Naive thymus-derived CD4-positive, alpha-beta T cell (primary cell): ENCODE measurements at regions not wholly inside any gene's neighbourhood (a gene's known extent, or its start where the extent isn't known, plus 50 kb on each side); places are given as distances from the start of the nearest gene placed in this dataset.

Experiments
- ATAC-seq: fragments of 150-1000 bp; cut with Tn5 transposase; 2 replicates; pipeline ENCODE4 v1.10.0; 2021; ENCODE audit warnings: mild to moderate bottlenecking, moderate library complexity
- CTCF ChIA-PET: fragments of 350-600 bp; sonication (Branson Sonifier 250); formaldehyde crosslinking; loops from one replicate; lab custom pipeline; 2021; ENCODE audit warnings: antibody characterized with exemption; lab: Charles Lee
- POLR2A ChIA-PET: fragments of 350-600 bp; sonication (Branson Sonifier 250); formaldehyde crosslinking; loops from one replicate; lab custom pipeline; 2021; ENCODE audit warnings: antibody characterized with exemption, inconsistent platforms; lab: Charles Lee
- DNase-seq, 9 donors: peaks; one replicate each; pipeline versions ENCODE4 v3.0.0 to v3.0.0-alpha.2; 2020 to 2022; ENCODE audit warnings: mixed read lengths in 1 of 9
- H3K27ac ChIP-seq: one replicate; pipeline ENCODE4 v1.7.0; 2013; ENCODE audit warnings: mild to moderate bottlenecking, low read depth, low read length, moderate library complexity
- H3K27me3 ChIP-seq, 2 donors: one replicate each; pipeline ENCODE4 v1.7.0; 2013; ENCODE audit warnings: low read length in 2 of 2, mild to moderate bottlenecking in 2 of 2, moderate library complexity in 2 of 2; ENCODE audit not compliant: control insufficient read depth in 2 of 2, insufficient read depth in 2 of 2
- H3K36me3 ChIP-seq, 3 experiments: 1 replicate in 2 of 3; 2 replicates in 1 of 3; pipeline ENCODE4 v1.7.0; 2013; ENCODE audit warnings: low read length in 3 of 3, mild to moderate bottlenecking in 3 of 3, moderate library complexity in 1 of 3; ENCODE audit not compliant: insufficient read depth in 3 of 3, control insufficient read depth in 2 of 3
- H3K4me1 ChIP-seq, 2 donors: one replicate each; pipeline ENCODE4 v1.7.0; 2013; ENCODE audit warnings: low read length in 2 of 2, mild to moderate bottlenecking in 2 of 2, moderate library complexity in 1 of 2; ENCODE audit not compliant: control insufficient read depth in 2 of 2, insufficient read depth in 2 of 2
- H3K4me3 ChIP-seq: 2 replicates; pipeline ENCODE4 v1.7.0; 2013; ENCODE audit warnings: mild to moderate bottlenecking, low read length
- H3K9me3 ChIP-seq, 3 experiments: 1 replicate in 2 of 3; 2 replicates in 1 of 3; pipeline ENCODE4 v1.7.0; 2013; ENCODE audit warnings: low read length in 3 of 3; ENCODE audit not compliant: control insufficient read depth in 2 of 3
- H3K27ac Mint-ChIP-seq, 9 donors: one replicate each; pipeline ENCODE4 v1.8.0; 2020 to 2022; ENCODE audit warnings: mixed read lengths in 9 of 9, mild to moderate bottlenecking in 8 of 9, moderate library complexity in 5 of 9, inconsistent platforms in 2 of 9
- H3K27me3 Mint-ChIP-seq, 5 donors: one replicate each; pipeline ENCODE4 v1.8.0; 2021 to 2022; ENCODE audit warnings: mixed read lengths in 5 of 5, mild to moderate bottlenecking in 1 of 5
- H3K36me3 Mint-ChIP-seq, 5 donors: one replicate each; pipeline ENCODE4 v1.8.0; 2020 to 2022; ENCODE audit warnings: mixed read lengths in 5 of 5, mild to moderate bottlenecking in 3 of 5, inconsistent platforms in 1 of 5
- H3K4me1 Mint-ChIP-seq, 7 donors: one replicate each; pipeline ENCODE4 v1.8.0; 2020 to 2022; ENCODE audit warnings: mixed read lengths in 7 of 7, mild to moderate bottlenecking in 3 of 7, inconsistent platforms in 1 of 7
- H3K4me3 Mint-ChIP-seq, 10 donors: one replicate each; pipeline ENCODE4 v1.8.0; 2020 to 2022; ENCODE audit warnings: mild to moderate bottlenecking in 10 of 10, mixed read lengths in 10 of 10, moderate library complexity in 6 of 10, inconsistent platforms in 2 of 10
- H3K9me3 Mint-ChIP-seq, 11 donors: one replicate each; pipeline ENCODE4 v1.8.0; 2020 to 2022; ENCODE audit warnings: mixed read lengths in 11 of 11, mild to moderate bottlenecking in 4 of 11, inconsistent platforms in 1 of 11, moderate library complexity in 1 of 11
- intact Hi-C, 2 donors: fragments of 100-400 bp; cut with micrococcal nuclease; formaldehyde crosslinking; loops; one replicate each; pipeline ENCODE4 v1.15.1; 2023

- no peak overlapping the region for H3K4me3 Mint-ChIP-seq
Measured at GRCh38 chr2:71910277-71910676, 237.4 kb downstream of the CYP26B1 start.

GRCh38 chr2:71908798-71909197, 238.9 kb downstream of the CYP26B1 start:
- Mint-ChIP-seq H3K36me3 (peaks cover 0 to 4% (median 0%) of the 10 kb centered on the region in 5 donors), H3K9me3 (peaks cover 0 to 30% (median 9%) of the 10 kb centered on the region in 11 donors), H3K4me1 (no peaks in the 10 kb centered on the region), H3K27ac (no peak overlapping the region), H3K27me3 (peaks cover 0 to 51% (median 29%) of the 10 kb centered on the region in 5 donors), H3K4me3 (no peak overlapping the region)
- ATAC-seq, result no peak
- H3K4me3 ChIP-seq, result no peak overlapping the region
- POLR2A ChIA-PET, result no interaction called here
- no peaks in the 10 kb centered on the region for H3K4me1 ChIP-seq
- intact Hi-C loops, result no loop called here
- DNase-seq, result no peak
- no peaks in the 10 kb centered on the region for H3K27me3 ChIP-seq
- no peaks in the 10 kb centered on the region for H3K9me3 ChIP-seq
- no peaks in the 10 kb centered on the region for H3K36me3 ChIP-seq
- CTCF ChIA-PET, result no interaction called here
- H3K27ac ChIP-seq, result no peak overlapping the region

More at GRCh38 chr2:71910277-71910676, 237.4 kb downstream of the CYP26B1 start:
- Mint-ChIP-seq H3K27ac (no peak overlapping the region), H3K27me3 (peaks cover 0 to 39% (median 24%) of the 10 kb centered on the region in 5 donors), H3K36me3 (peaks cover 0 to 4% (median 0%) of the 10 kb centered on the region in 5 donors), H3K4me1 (no peaks in the 10 kb centered on the region), H3K9me3 (peaks cover 0 to 30% (median 9%) of the 10 kb centered on the region in 11 donors)
- ChIA-PET CTCF (no interaction called here), POLR2A (no interaction called here)
- ATAC-seq (no peak), DNase-seq (no peak)
- intact Hi-C loops, result no loop called here
- H3K36me3 ChIP-seq, result no peaks in the 10 kb centered on the region
- no peaks in the 10 kb centered on the region for H3K27me3 ChIP-seq
- H3K27ac ChIP-seq, result no peak overlapping the region
- no peak overlapping the region for H3K4me3 ChIP-seq
- H3K9me3 ChIP-seq, result no peaks in the 10 kb centered on the region
- H3K4me1 ChIP-seq, result no peaks in the 10 kb centered on the region

- no peaks in the 10 kb centered on the region for H3K27me3 ChIP-seq
- ChIA-PET CTCF (no interaction called here), POLR2A (no interaction called here)
- no peaks in the 10 kb centered on the region for H3K36me3 ChIP-seq
- peaks cover 0 to 4% (median 0%) of the 10 kb centered on the region in 5 donors for H3K36me3 Mint-ChIP-seq
- no peak overlapping the region for H3K27ac Mint-ChIP-seq
- H3K4me3 ChIP-seq, result no peak overlapping the region
- H3K27me3 Mint-ChIP-seq, result peaks cover 0 to 50% (median 33%) of the 10 kb centered on the region in 5 donors
- ATAC-seq (no peak), DNase-seq (no peak)
- H3K4me3 Mint-ChIP-seq, result no peak overlapping the region
- H3K4me1 ChIP-seq, result no peaks in the 10 kb centered on the region
- H3K27ac ChIP-seq, result no peak overlapping the region
- intact Hi-C loops, result no loop called here
- H3K9me3 ChIP-seq, result no peaks in the 10 kb centered on the region
- H3K9me3 Mint-ChIP-seq, result peaks cover 1 to 26% (median 9%) of the 10 kb centered on the region in 11 donors
- H3K4me1 Mint-ChIP-seq, result no peaks in the 10 kb centered on the region
Measured at GRCh38 chr2:71907503-71907902, 240.2 kb downstream of the CYP26B1 start.

- Mint-ChIP-seq H3K36me3 (peaks cover 0 to 4% (median 0%) of the 10 kb centered on the region in 5 donors), H3K4me3 (no peak overlapping the region), H3K27ac (no peak overlapping the region), H3K27me3 (peaks cover 0 to 53% (median 33%) of the 10 kb centered on the region in 5 donors), H3K9me3 (peaks cover 1 to 26% (median 9%) of the 10 kb centered on the region in 11 donors), H3K4me1 (no peaks in the 10 kb centered on the region)
- Histone ChIP-seq H3K27ac (no peak overlapping the region), H3K4me3 (no peak overlapping the region), H3K4me1 (no peaks in the 10 kb centered on the region), H3K27me3 (no peaks in the 10 kb centered on the region), H3K9me3 (no peaks in the 10 kb centered on the region), H3K36me3 (no peaks in the 10 kb centered on the region)
- DNase-seq, result no peak
- intact Hi-C loops, result no loop called here
- CTCF ChIA-PET, result no interaction called here
- POLR2A ChIA-PET, result no interaction called here
- ATAC-seq, result no peak
Measured at GRCh38 chr2:71906357-71906973, 241.2 kb downstream of the CYP26B1 start.

GRCh38 chr2:71905205-71905604, 242.5 kb downstream of the CYP26B1 start:
- H3K36me3 ChIP-seq, result no peaks in the 10 kb centered on the region
- no peaks in the 10 kb centered on the region for H3K27me3 ChIP-seq
- no peak overlapping the region for H3K4me3 ChIP-seq
- Mint-ChIP-seq H3K27me3 (peaks cover 0 to 55% (median 36%) of the 10 kb centered on the region in 5 donors), H3K36me3 (peaks cover 0 to 4% (median 0%) of the 10 kb centered on the region in 5 donors), H3K27ac (no peak overlapping the region), H3K9me3 (peaks cover 1 to 18% (median 8%) of the 10 kb centered on the region in 11 donors), H3K4me3 (no peak overlapping the region), H3K4me1 (no peaks in the 10 kb centered on the region)
- H3K27ac ChIP-seq, result no peak overlapping the region
- ATAC-seq (no peak), DNase-seq (no peak)
- ChIA-PET CTCF (no interaction called here), POLR2A (no interaction called here)
- intact Hi-C loops, result no loop called here
- no peaks in the 10 kb centered on the region for H3K9me3 ChIP-seq
- no peaks in the 10 kb centered on the region for H3K4me1 ChIP-seq

- no peaks in the 10 kb centered on the region for H3K9me3 ChIP-seq
- Mint-ChIP-seq H3K4me1 (no peaks in the 10 kb centered on the region), H3K4me3 (no peak overlapping the region), H3K9me3 (peaks cover 0 to 5% (median 0%) of the 10 kb centered on the region in 11 donors), H3K27ac (no peak overlapping the region), H3K27me3 (peaks cover 0 to 63% (median 37%) of the 10 kb centered on the region in 5 donors), H3K36me3 (no peaks in the 10 kb centered on the region)
- DNase-seq (no peak), ATAC-seq (no peak)
- H3K4me3 ChIP-seq, result no peak overlapping the region
- intact Hi-C loops, result no loop called here
- POLR2A ChIA-PET, result no interaction called here
- H3K27ac ChIP-seq, result no peak overlapping the region
- H3K4me1 ChIP-seq, result no peaks in the 10 kb centered on the region
- H3K36me3 ChIP-seq, result no peaks in the 10 kb centered on the region
- CTCF ChIA-PET, result no interaction called here
- H3K27me3 ChIP-seq, result no peaks in the 10 kb centered on the region
Measured at GRCh38 chr2:71903841-71904240, 243.8 kb downstream of the CYP26B1 start.

- no peak for ATAC-seq
- H3K4me1 ChIP-seq, result no peaks in the 10 kb centered on the region
- Mint-ChIP-seq H3K36me3 (no peaks in the 10 kb centered on the region), H3K27me3 (peaks cover 0 to 56% (median 36%) of the 10 kb centered on the region in 5 donors), H3K27ac (no peak overlapping the region), H3K9me3 (peaks cover 0 to 1% (median 0%) of the 10 kb centered on the region in 11 donors), H3K4me3 (no peak overlapping the region), H3K4me1 (no peaks in the 10 kb centered on the region)
- intact Hi-C loops, result no loop called here
- no peaks in the 10 kb centered on the region for H3K9me3 ChIP-seq
- H3K4me3 ChIP-seq, result no peak overlapping the region
- DNase-seq, result no peak
- ChIA-PET POLR2A (no interaction called here), CTCF (no interaction called here)
- H3K27me3 ChIP-seq, result no peaks in the 10 kb centered on the region
- H3K27ac ChIP-seq, result no peak overlapping the region
- H3K36me3 ChIP-seq, result no peaks in the 10 kb centered on the region
Measured at GRCh38 chr2:71901466-71901865, 246.2 kb downstream of the CYP26B1 start.
